GM23338 (cell line): ENCODE measurements at regions not wholly inside any gene's neighbourhood (a gene's known extent, or its start where the extent isn't known, plus 50 kb on each side); places are given as distances from the start of the nearest gene placed in this dataset.

ENCODE experiments used
- ATAC-seq: fragments of 200-7000 bp; cut with Tn5 transposase; 3 replicates; pipeline ENCODE4 v1.9.1; 2020
- DNase-seq: peaks from one replicate; pipeline ENCODE4 v3.0.0-alpha.2; 2015; ENCODE audit warnings: low spot score
- H2AFZ ChIP-seq: fragments of 200-600 bp; sonication (generic); 2 replicates; pipeline ENCODE4 v1.8.0; 2016; ENCODE audit warnings: antibody characterized with exemption, mild to moderate bottlenecking, moderate library complexity
- H3F3A ChIP-seq: fragments of 200-600 bp; sonication (generic); replicated peaks from 2 replicates; pipeline ENCODE4 v1.8.0; 2017; ENCODE audit warnings: antibody characterized with exemption, mixed run types, low read depth
- H3K27ac ChIP-seq: fragments of 200-600 bp; sonication (generic); 2 replicates; pipeline ENCODE4 v1.6.1; 2016; ENCODE audit warnings: low read depth
- H3K27me3 ChIP-seq: fragments of 200-600 bp; sonication (generic); 2 replicates; pipeline ENCODE4 v1.8.0; 2016; ENCODE audit warnings: mild to moderate bottlenecking, mixed run types, moderate library complexity; ENCODE audit not compliant: insufficient read depth
- H3K36me3 ChIP-seq: fragments of 200-600 bp; sonication (generic); 2 replicates; pipeline ENCODE4 v1.8.0; 2016; ENCODE audit warnings: mild to moderate bottlenecking; ENCODE audit not compliant: insufficient read depth
- H3K4me1 ChIP-seq: fragments of 200-600 bp; sonication (generic); 2 replicates; pipeline ENCODE4 v1.8.0; 2016; ENCODE audit warnings: mild to moderate bottlenecking, moderate library complexity; ENCODE audit not compliant: insufficient read depth
- H3K4me2 ChIP-seq: fragments of 200-600 bp; sonication (generic); 2 replicates; pipeline ENCODE4 v1.7.1; 2017; ENCODE audit warnings: mixed run types
- H3K4me3 ChIP-seq: fragments of 200-600 bp; sonication (generic); 2 replicates; pipeline ENCODE4 v1.6.1; 2016; ENCODE audit warnings: mixed run types
- H3K79me2 ChIP-seq: fragments of 200-600 bp; sonication (generic); replicated peaks from 2 replicates; pipeline ENCODE4 v1.8.0; 2017; ENCODE audit warnings: mild to moderate bottlenecking; ENCODE audit not compliant: insufficient read depth
- H3K9me2 ChIP-seq: fragments of 200-600 bp; sonication (generic); 2 replicates; pipeline ENCODE4 v1.8.0; 2017; ENCODE audit not compliant: insufficient read depth
- H4K20me1 ChIP-seq: fragments of 200-600 bp; sonication (generic); replicated peaks from 2 replicates; pipeline ENCODE4 v1.8.0; 2017; ENCODE audit warnings: mild to moderate bottlenecking; ENCODE audit not compliant: insufficient read depth
- H3K27ac Mint-ChIP-seq: 2 replicates; pipeline ENCODE4 v1.8.0; 2020; ENCODE audit warnings: inconsistent platforms, mild to moderate bottlenecking, moderate library complexity, mixed read lengths
- H3K27me3 Mint-ChIP-seq: 3 replicates; pipeline ENCODE4 v1.8.0; 2022; ENCODE audit warnings: low read depth, mild to moderate bottlenecking, moderate library complexity, mixed read lengths, inconsistent platforms; ENCODE audit not compliant: insufficient read depth, poor library complexity
- H3K36me3 Mint-ChIP-seq: 3 replicates; pipeline ENCODE4 v1.8.0; 2021; ENCODE audit warnings: low read depth, mild to moderate bottlenecking, inconsistent platforms, moderate library complexity, mixed read lengths
- H3K4me1 Mint-ChIP-seq: 3 replicates; pipeline ENCODE4 v1.8.0; 2020; ENCODE audit warnings: mild to moderate bottlenecking, inconsistent platforms, mixed read lengths
- H3K4me3 Mint-ChIP-seq: 3 replicates; pipeline ENCODE4 v1.8.0; 2021; ENCODE audit warnings: moderate library complexity, mild to moderate bottlenecking, inconsistent platforms, mixed read lengths
- H3K9me3 Mint-ChIP-seq: 3 replicates; pipeline ENCODE4 v1.8.0; 2020; ENCODE audit warnings: moderate library complexity, mild to moderate bottlenecking, inconsistent platforms, mixed read lengths
- CREB1 ChIP-seq: fragments of 250-450 bp; sonication (Bioruptor Pico); IDR thresholded peaks from 2 replicates; pipeline ENCODE4 v1.5.0; 2020; ENCODE audit warnings: low read depth, mild to moderate bottlenecking, moderate library complexity
- NANOG ChIP-seq: IDR thresholded peaks from 2 replicates; pipeline ENCODE4 v1.6.1; 2016; ENCODE audit warnings: antibody characterized with exemption, borderline replicate concordance
- REST ChIP-seq: IDR thresholded peaks from one replicate; pipeline ENCODE4 v1.6.1; 2018; ENCODE audit warnings: antibody characterized with exemption; ENCODE audit not compliant: unreplicated experiment
- ZNF462 ChIP-seq: fragments of 250-450 bp; sonication (Bioruptor Pico); IDR thresholded peaks from 2 replicates; pipeline ENCODE4 v1.5.0; 2020; ENCODE audit warnings: mild to moderate bottlenecking, moderate library complexity

- no peak for TF ChIP-seq ZNF462 (CRISPR knock-in tag)
- no peak for TF ChIP-seq NANOG
- TF ChIP-seq CREB1 (CRISPR knock-in tag) = no peak
- TF ChIP-seq REST = no peak
- no peaks in the 10 kb centered on the region; the same call in 2 of the 3 replicates for H3K4me1 Mint-ChIP-seq
- Histone ChIP-seq H3K27ac (no peak overlapping the region), H3K4me1 (no peaks in the 10 kb centered on the region), H3K9me2 (peaks cover 3% of the 10 kb centered on the region; the same call in 1 of the 2 replicates), H3K4me2 (no peak overlapping the region), H3K27me3 (no peaks in the 10 kb centered on the region), H2AFZ (no peak overlapping the region), H3F3A (no peaks in the 10 kb centered on the region), H4K20me1 (no peaks in the 10 kb centered on the region), H3K36me3 (no peaks in the 10 kb centered on the region), H3K79me2 (no peaks in the 10 kb centered on the region), H3K4me3 (no peak overlapping the region)
- DNase-seq = no peak
- H3K9me3 Mint-ChIP-seq = no peaks in the 10 kb centered on the region
- no peaks in the 10 kb centered on the region; the same call in 2 of the 3 replicates for H3K36me3 Mint-ChIP-seq
- H3K27me3 Mint-ChIP-seq = no peaks in the 10 kb centered on the region
- no peak for ATAC-seq
- no peak overlapping the region for H3K27ac Mint-ChIP-seq
- H3K4me3 Mint-ChIP-seq = no peak overlapping the region
Observed at GRCh38 chr7:138297526-138297925, 162.5 kb upstream of the TRIM24 start.
